ENCODE measurements at regions not wholly inside any gene's neighbourhood (a gene's known extent, or its start where the extent isn't known, plus 50 kb on each side); places are given as distances from the start of the nearest gene placed in this dataset.

DNA sequence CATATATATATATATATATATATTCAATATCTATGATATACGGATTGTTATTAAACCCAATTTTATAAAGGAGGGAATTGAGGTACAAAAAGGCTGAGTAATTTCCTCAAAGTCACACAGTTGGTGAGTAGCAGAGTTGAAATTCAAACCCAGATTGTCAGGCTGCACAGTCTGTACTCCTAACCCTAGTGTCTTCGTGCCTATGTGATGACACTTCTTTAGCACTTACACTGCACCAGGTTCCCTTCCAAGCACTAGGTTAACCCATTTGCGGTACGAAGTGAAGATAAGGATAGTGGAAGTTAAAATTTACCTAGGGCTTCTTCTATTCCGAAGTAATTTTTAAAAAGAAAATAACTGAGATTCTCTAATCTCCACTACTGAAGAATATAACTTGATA lies 125.1 kb upstream of the TSPAN8 start:
- no peak overlapping the region for H3K9ac ChIP-seq (ENCODE audit: low read length in 3 of 3)
- FAIRE-seq = no peak
- H3K27ac ChIP-seq (ENCODE audit: low read depth in 2 of 2, low read length in 2 of 2) = no peak overlapping the region
- H3K36me3 ChIP-seq (ENCODE audit: control insufficient read depth in 2 of 3, insufficient read depth in 3 of 3, low read length in 3 of 3) = no peaks in the 10 kb centered on the region
- no peaks in the 10 kb centered on the region for H3K27me3 ChIP-seq (ENCODE audit: control insufficient read depth, insufficient read depth, low read length)
- H3K4me1 ChIP-seq (ENCODE audit: control insufficient read depth in 2 of 3, insufficient read depth in 2 of 3, low read depth in 1 of 3, low read length in 3 of 3) = no peaks in the 10 kb centered on the region
- H3K9me3 ChIP-seq (ENCODE audit: control insufficient read depth in 2 of 3, insufficient read depth in 1 of 3, low read length in 3 of 3) = no peaks in the 10 kb centered on the region
- H3K4me3 ChIP-seq (ENCODE audit: low read length in 3 of 3) = no peak overlapping the region
- no peak for DNase-seq
- TF ChIP-seq, protein P1, sequence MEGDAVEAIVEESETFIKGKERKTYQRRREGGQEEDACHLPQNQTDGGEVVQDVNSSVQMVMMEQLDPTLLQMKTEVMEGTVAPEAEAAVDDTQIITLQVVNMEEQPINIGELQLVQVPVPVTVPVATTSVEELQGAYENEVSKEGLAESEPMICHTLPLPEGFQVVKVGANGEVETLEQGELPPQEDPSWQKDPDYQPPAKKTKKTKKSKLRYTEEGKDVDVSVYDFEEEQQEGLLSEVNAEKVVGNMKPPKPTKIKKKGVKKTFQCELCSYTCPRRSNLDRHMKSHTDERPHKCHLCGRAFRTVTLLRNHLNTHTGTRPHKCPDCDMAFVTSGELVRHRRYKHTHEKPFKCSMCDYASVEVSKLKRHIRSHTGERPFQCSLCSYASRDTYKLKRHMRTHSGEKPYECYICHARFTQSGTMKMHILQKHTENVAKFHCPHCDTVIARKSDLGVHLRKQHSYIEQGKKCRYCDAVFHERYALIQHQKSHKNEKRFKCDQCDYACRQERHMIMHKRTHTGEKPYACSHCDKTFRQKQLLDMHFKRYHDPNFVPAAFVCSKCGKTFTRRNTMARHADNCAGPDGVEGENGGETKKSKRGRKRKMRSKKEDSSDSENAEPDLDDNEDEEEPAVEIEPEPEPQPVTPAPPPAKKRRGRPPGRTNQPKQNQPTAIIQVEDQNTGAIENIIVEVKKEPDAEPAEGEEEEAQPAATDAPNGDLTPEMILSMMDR (IDR thresholded peaks at IDR 0.05; ENCODE audit: borderline replicate concordance, extremely low read depth, insufficient read depth) = no peak
- intact Hi-C loops (cut with DNase I) = no loop called here

DNA sequence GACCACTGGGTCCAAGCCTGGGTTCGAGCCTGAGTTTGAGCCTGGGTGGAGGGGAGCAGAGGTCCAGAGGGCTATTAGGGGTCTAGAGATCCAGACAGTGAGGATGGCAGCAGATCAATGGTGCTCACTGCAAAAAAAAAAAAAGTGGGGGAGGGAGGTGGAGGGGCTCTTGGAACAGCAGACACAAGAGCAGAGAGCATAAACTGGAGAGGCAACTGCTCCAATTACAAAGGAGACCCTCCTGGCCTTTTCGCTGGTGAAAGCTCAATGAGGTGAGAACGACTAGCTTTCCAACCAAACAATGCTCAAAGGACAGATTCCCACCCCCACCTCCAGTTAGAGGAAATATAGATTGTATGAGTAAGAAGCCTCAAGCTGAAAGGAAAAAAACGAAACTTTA lies 124.2 kb upstream of the TSPAN8 start:
- H3K4me3 ChIP-seq (ENCODE audit: low read length in 3 of 3) = no peak overlapping the region
- H3K9me3 ChIP-seq (ENCODE audit: control insufficient read depth in 2 of 3, insufficient read depth in 1 of 3, low read length in 3 of 3) = no peaks in the 10 kb centered on the region
- H3K27me3 ChIP-seq (ENCODE audit: control insufficient read depth, insufficient read depth, low read length) = no peaks in the 10 kb centered on the region

GRCh38 chr12:71281425-71281824 lies 123.6 kb upstream of the TSPAN8 start:
- Histone ChIP-seq H3K27ac (ENCODE audit: low read depth in 2 of 2, low read length in 2 of 2) (no peak overlapping the region), H3K27me3 (ENCODE audit: control insufficient read depth, insufficient read depth, low read length) (no peaks in the 10 kb centered on the region), H3K36me3 (ENCODE audit: control insufficient read depth in 2 of 3, insufficient read depth in 3 of 3, low read length in 3 of 3) (no peaks in the 10 kb centered on the region), H3K4me1 (ENCODE audit: control insufficient read depth in 2 of 3, insufficient read depth in 2 of 3, low read depth in 1 of 3, low read length in 3 of 3) (no peaks in the 10 kb centered on the region), H3K9ac (ENCODE audit: low read length in 3 of 3) (no peak overlapping the region), H3K4me3 (ENCODE audit: low read length in 3 of 3) (no peak overlapping the region), H3K9me3 (ENCODE audit: control insufficient read depth in 2 of 3, insufficient read depth in 1 of 3, low read length in 3 of 3) (no peaks in the 10 kb centered on the region)
- DNase-seq (no peak), FAIRE-seq (no peak)
- intact Hi-C loops (cut with DNase I) = no loop called here
- TF ChIP-seq, protein P1 (IDR thresholded peaks at IDR 0.05; ENCODE audit: borderline replicate concordance, extremely low read depth, insufficient read depth) = no peak

More for the DNA sequence above, 124.2 kb upstream of the TSPAN8 start:
- FAIRE-seq (no peak), DNase-seq (peak in 3 of 5 donors; percentile 16 to 27 (median 18))
- TF ChIP-seq, protein P1 (IDR thresholded peaks at IDR 0.05; ENCODE audit: borderline replicate concordance, extremely low read depth, insufficient read depth) = no peak
- Histone ChIP-seq H3K36me3 (ENCODE audit: control insufficient read depth in 2 of 3, insufficient read depth in 3 of 3, low read length in 3 of 3) (no peaks in the 10 kb centered on the region), H3K4me1 (ENCODE audit: control insufficient read depth in 2 of 3, insufficient read depth in 2 of 3, low read depth in 1 of 3, low read length in 3 of 3) (no peaks in the 10 kb centered on the region), H3K27ac (ENCODE audit: low read depth in 2 of 2, low read length in 2 of 2) (no peak overlapping the region), H3K9ac (ENCODE audit: low read length in 3 of 3) (no peak overlapping the region)
- intact Hi-C loops (cut with DNase I) = no loop called here

- Histone ChIP-seq H3K9ac (ENCODE audit: low read length in 3 of 3) (no peak overlapping the region), H3K4me1 (ENCODE audit: control insufficient read depth in 2 of 3, insufficient read depth in 2 of 3, low read depth in 1 of 3, low read length in 3 of 3) (no peaks in the 10 kb centered on the region), H3K9me3 (ENCODE audit: control insufficient read depth in 2 of 3, insufficient read depth in 1 of 3, low read length in 3 of 3) (no peaks in the 10 kb centered on the region), H3K4me3 (ENCODE audit: low read length in 3 of 3) (no peak overlapping the region), H3K36me3 (ENCODE audit: control insufficient read depth in 2 of 3, insufficient read depth in 3 of 3, low read length in 3 of 3) (no peaks in the 10 kb centered on the region), H3K27me3 (ENCODE audit: control insufficient read depth, insufficient read depth, low read length) (no peaks in the 10 kb centered on the region), H3K27ac (ENCODE audit: low read depth in 2 of 2, low read length in 2 of 2) (no peak overlapping the region)
- FAIRE-seq = no peak
- intact Hi-C loops (cut with DNase I) = no loop called here
- TF ChIP-seq, protein P1 (IDR thresholded peaks at IDR 0.05; ENCODE audit: borderline replicate concordance, extremely low read depth, insufficient read depth) = no peak
- DNase-seq = no peak
These were observed 120.1 kb upstream of the TSPAN8 start for GRCh38 chr12:71277866-71278265.

Measured in kidney (tissue), 13 donors.